Naive thymus-derived CD8-positive, alpha-beta T cell (primary cell): ENCODE measurements at regions not wholly inside any gene's neighbourhood (a gene's known extent, or its start where the extent isn't known, plus 50 kb on each side); places are given as distances from the start of the nearest gene placed in this dataset.
"Not testable (repeated sequence)": the region's sequence is repeated elsewhere in the genome, so short reads cannot be mapped to it uniquely, and the experiment has no call there.

ENCODE experiments used
- ATAC-seq, 2 donors: fragments of 150-1000 bp; cut with Tn5 transposase in 1 of 2; sonication (Bioruptor Pico), chemical (Tn5 transposase) in 1 of 2; 1 replicate in 1 of 2; 2 replicates in 1 of 2; pipeline ENCODE4 v1.10.0; 2021; ENCODE audit warnings: mild to moderate bottlenecking in 2 of 2, moderate library complexity in 2 of 2
- POLR2A ChIA-PET: fragments of 350-600 bp; sonication (Branson Sonifier 250); formaldehyde crosslinking; loops from one replicate; lab custom pipeline; 2021; ENCODE audit warnings: antibody characterized with exemption; lab: Charles Lee
- DNase-seq, 10 donors: peaks; one replicate each; pipeline versions ENCODE4 v3.0.0 to v3.0.0-alpha.2; 2020 to 2022
- H3K27ac Mint-ChIP-seq, 10 donors: one replicate each; pipeline ENCODE4 v1.8.0; 2020 to 2022; ENCODE audit warnings: mild to moderate bottlenecking in 10 of 10, mixed read lengths in 10 of 10, moderate library complexity in 4 of 10, inconsistent platforms in 1 of 10
- H3K27me3 Mint-ChIP-seq, 5 donors: one replicate each; pipeline ENCODE4 v1.8.0; 2021 to 2022; ENCODE audit warnings: mixed read lengths in 5 of 5
- H3K36me3 Mint-ChIP-seq, 3 donors: one replicate each; pipeline ENCODE4 v1.8.0; 2020 to 2022; ENCODE audit warnings: mixed read lengths in 3 of 3, mild to moderate bottlenecking in 2 of 3, inconsistent platforms in 1 of 3
- H3K4me1 Mint-ChIP-seq, 4 donors: one replicate each; pipeline ENCODE4 v1.8.0; 2021 to 2022; ENCODE audit warnings: mixed read lengths in 4 of 4
- H3K4me3 Mint-ChIP-seq, 10 donors: one replicate each; pipeline ENCODE4 v1.8.0; 2020 to 2022; ENCODE audit warnings: mild to moderate bottlenecking in 10 of 10, mixed read lengths in 10 of 10, moderate library complexity in 6 of 10, inconsistent platforms in 1 of 10
- H3K9me3 Mint-ChIP-seq, 9 donors: one replicate each; pipeline ENCODE4 v1.8.0; 2020 to 2022; ENCODE audit warnings: mixed read lengths in 9 of 9, mild to moderate bottlenecking in 3 of 9, inconsistent platforms in 1 of 9, moderate library complexity in 1 of 9

DNA sequence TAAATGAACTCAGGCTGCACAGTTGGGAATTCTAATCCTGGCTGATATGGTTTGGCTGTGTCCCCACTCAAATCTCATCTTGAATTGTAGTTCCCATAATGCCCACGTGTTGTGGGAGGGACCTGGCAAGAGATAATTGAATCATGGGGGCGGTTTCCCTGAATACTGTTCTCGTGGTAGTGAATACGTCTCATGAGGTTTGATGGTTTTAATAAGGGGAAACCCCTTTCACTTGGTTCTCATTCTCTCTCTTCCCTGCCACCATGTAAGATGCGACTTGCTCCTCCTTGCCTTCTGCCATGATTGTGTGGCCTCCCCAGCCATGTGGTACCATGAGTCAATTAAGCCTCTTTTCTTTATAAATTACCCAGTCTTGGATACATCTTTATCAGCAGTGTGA, 143.8 kb downstream of the PCSK1 start:
- POLR2A ChIA-PET, DNase-seq, H3K27ac Mint-ChIP-seq, H3K9me3 Mint-ChIP-seq, H3K4me1 Mint-ChIP-seq, H3K4me3 Mint-ChIP-seq, ATAC-seq, H3K36me3 Mint-ChIP-seq: not testable (repeated sequence)
- H3K27me3 Mint-ChIP-seq: peaks cover 5 to 44% (median 7%) of the 10 kb centered on the region in 5 donors

GRCh38 chr5:96288845-96289185, 144.2 kb downstream of the PCSK1 start:
- DNase-seq (no peak), ATAC-seq (no peak)
- H3K36me3 Mint-ChIP-seq: no peaks in the 10 kb centered on the region
- POLR2A ChIA-PET: no interaction called here
- H3K4me3 Mint-ChIP-seq: no peak overlapping the region
- no peaks in the 10 kb centered on the region for H3K4me1 Mint-ChIP-seq
- peaks cover 0 to 8% (median 0%) of the 10 kb centered on the region in 9 donors for H3K9me3 Mint-ChIP-seq
- peaks cover 5 to 49% (median 10%) of the 10 kb centered on the region in 5 donors for H3K27me3 Mint-ChIP-seq
- no peak overlapping the region for H3K27ac Mint-ChIP-seq

DNA sequence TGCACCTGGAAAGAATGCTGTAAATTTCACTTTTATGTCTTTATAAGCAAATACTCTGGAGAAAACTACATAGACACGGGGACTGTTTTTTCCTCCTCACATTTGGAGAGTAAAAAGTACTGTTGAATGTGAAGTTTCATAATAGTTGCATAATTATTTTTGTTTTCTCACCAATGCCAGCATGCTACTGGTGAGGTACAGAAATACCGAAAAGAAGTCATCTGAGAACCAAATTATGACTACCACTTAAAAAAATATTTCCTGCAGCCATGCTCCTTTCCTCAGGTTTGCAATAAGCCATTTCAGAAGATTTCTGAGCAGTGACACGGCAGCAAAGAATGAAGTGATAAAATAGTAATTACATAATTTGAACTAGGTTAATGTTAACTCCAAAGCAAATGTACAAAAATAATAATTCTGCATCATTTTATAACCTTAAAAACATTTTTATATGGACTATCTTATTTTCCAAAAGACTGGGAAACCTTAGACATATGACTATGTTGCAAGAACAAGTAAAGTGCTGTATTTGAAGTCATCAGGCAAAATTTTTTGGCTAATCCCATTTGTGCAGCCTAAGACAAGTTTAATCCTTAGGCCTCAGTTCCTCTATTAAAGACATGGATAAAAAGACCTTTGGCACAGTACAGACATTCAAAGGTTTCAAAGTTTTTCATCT, 144.7 kb downstream of the PCSK1 start:
- Mint-ChIP-seq H3K27ac (no peak overlapping the region), H3K4me1 (no peaks in the 10 kb centered on the region), H3K4me3 (no peak overlapping the region), H3K27me3 (peaks cover 5 to 51% (median 12%) of the 10 kb centered on the region in 5 donors), H3K36me3 (no peaks in the 10 kb centered on the region), H3K9me3 (peaks cover 0 to 8% (median 0%) of the 10 kb centered on the region in 9 donors)
- no peak for ATAC-seq
- no peak for DNase-seq
- POLR2A ChIA-PET: no interaction called here

GRCh38 chr5:96287136-96287535, 145.9 kb downstream of the PCSK1 start:
- H3K9me3 Mint-ChIP-seq: peaks cover 0 to 8% (median 0%) of the 10 kb centered on the region in 9 donors
- DNase-seq (no peak), ATAC-seq (no peak)
- H3K36me3 Mint-ChIP-seq: no peaks in the 10 kb centered on the region
- peaks cover 2 to 39% (median 12%) of the 10 kb centered on the region in 5 donors for H3K27me3 Mint-ChIP-seq
- H3K4me1 Mint-ChIP-seq: no peaks in the 10 kb centered on the region
- POLR2A ChIA-PET: no interaction called here
- no peak overlapping the region for H3K27ac Mint-ChIP-seq
- no peak overlapping the region for H3K4me3 Mint-ChIP-seq

GRCh38 chr5:96285823-96286222, 147.2 kb downstream of the PCSK1 start:
- Mint-ChIP-seq H3K27me3 (peaks cover 2 to 37% (median 9%) of the 10 kb centered on the region in 5 donors), H3K4me1 (no peaks in the 10 kb centered on the region), H3K9me3 (peaks cover 0 to 4% (median 0%) of the 10 kb centered on the region in 9 donors), H3K4me3 (no peak overlapping the region), H3K36me3 (no peaks in the 10 kb centered on the region), H3K27ac (no peak overlapping the region)
- ATAC-seq (no peak), DNase-seq (no peak)
- POLR2A ChIA-PET: no interaction called here

GRCh38 chr5:96284727-96285389, 148.2 kb downstream of the PCSK1 start:
- no peaks in the 10 kb centered on the region for H3K36me3 Mint-ChIP-seq
- H3K9me3 Mint-ChIP-seq: peaks cover 0 to 4% (median 0%) of the 10 kb centered on the region in 9 donors
- DNase-seq (no peak), ATAC-seq (no peak)
- no peak overlapping the region for H3K4me3 Mint-ChIP-seq
- H3K4me1 Mint-ChIP-seq: no peaks in the 10 kb centered on the region
- no peak overlapping the region for H3K27ac Mint-ChIP-seq
- peaks cover 2 to 36% (median 9%) of the 10 kb centered on the region in 5 donors for H3K27me3 Mint-ChIP-seq
- POLR2A ChIA-PET: no interaction called here

DNA sequence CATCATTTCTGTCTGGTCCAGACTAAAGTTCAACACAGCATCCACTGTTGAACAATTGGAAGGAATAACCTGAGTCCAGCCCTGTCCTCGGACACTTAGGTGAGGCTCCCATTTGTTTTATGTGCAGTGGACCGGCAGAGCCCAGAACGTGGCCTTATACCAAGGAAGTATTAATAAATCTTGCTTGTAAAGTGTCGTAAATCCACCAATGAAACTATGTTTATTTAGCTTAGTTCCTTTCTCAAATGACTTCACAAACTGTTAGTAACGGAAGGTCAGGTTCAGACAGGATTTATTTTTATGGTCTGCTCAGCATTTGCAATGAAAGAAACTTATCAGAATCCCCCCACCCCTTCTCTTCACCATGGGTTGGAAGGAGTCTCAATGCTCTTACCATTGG, 149.5 kb downstream of the PCSK1 start:
- no peak overlapping the region for H3K27ac Mint-ChIP-seq
- H3K27me3 Mint-ChIP-seq: peaks cover 2 to 36% (median 9%) of the 10 kb centered on the region in 5 donors
- no peak for DNase-seq
- H3K4me3 Mint-ChIP-seq: no peak overlapping the region
- no peaks in the 10 kb centered on the region for H3K9me3 Mint-ChIP-seq
- ATAC-seq: no peak
- H3K36me3 Mint-ChIP-seq: no peaks in the 10 kb centered on the region
- POLR2A ChIA-PET: no interaction called here
- H3K4me1 Mint-ChIP-seq: peaks cover 0 to 3% (median 0%) of the 10 kb centered on the region in 4 donors

- peaks cover 0 to 3% (median 0%) of the 10 kb centered on the region in 4 donors for H3K4me1 Mint-ChIP-seq
- ATAC-seq (no peak), DNase-seq (no peak)
- H3K4me3 Mint-ChIP-seq: no peak overlapping the region
- H3K27ac Mint-ChIP-seq: no peak overlapping the region
- peaks cover 4 to 45% (median 10%) of the 10 kb centered on the region in 5 donors for H3K27me3 Mint-ChIP-seq
- H3K36me3 Mint-ChIP-seq: peaks cover 0 to 1% (median 0%) of the 10 kb centered on the region in 3 donors
- H3K9me3 Mint-ChIP-seq: no peaks in the 10 kb centered on the region
- POLR2A ChIA-PET: no interaction called here
These were observed 151.0 kb downstream of the PCSK1 start for GRCh38 chr5:96282020-96282419.

DNA sequence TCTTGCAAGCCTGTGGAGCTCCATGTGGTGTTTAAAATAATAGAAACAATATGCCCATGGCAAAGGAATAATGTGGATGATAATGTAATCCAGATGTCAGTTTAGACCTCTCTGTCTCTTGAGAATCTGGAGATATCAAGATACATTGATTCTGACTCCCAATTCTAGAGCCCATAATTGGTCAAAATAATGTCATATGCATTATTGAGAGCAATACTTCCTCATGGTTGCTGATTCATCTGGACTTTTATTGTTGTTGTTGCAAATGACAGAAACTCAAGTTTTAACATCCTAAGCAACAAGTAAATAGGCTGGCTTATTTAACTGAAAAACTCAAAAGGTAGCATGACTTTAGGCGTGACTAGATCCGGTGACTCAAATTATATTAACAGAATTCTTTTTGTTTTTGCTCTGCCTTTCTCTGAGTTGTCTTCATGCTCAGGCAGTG, 152.1 kb downstream of the PCSK1 start:
- H3K27ac Mint-ChIP-seq: no peak overlapping the region
- DNase-seq (no peak), ATAC-seq (no peak)
- H3K9me3 Mint-ChIP-seq: no peaks in the 10 kb centered on the region
- H3K4me1 Mint-ChIP-seq: peaks cover 0 to 3% (median 0%) of the 10 kb centered on the region in 4 donors
- POLR2A ChIA-PET: no interaction called here
- H3K4me3 Mint-ChIP-seq: no peak overlapping the region
- peaks cover 0 to 1% (median 0%) of the 10 kb centered on the region in 3 donors for H3K36me3 Mint-ChIP-seq
- peaks cover 4 to 42% (median 10%) of the 10 kb centered on the region in 5 donors for H3K27me3 Mint-ChIP-seq

DNA sequence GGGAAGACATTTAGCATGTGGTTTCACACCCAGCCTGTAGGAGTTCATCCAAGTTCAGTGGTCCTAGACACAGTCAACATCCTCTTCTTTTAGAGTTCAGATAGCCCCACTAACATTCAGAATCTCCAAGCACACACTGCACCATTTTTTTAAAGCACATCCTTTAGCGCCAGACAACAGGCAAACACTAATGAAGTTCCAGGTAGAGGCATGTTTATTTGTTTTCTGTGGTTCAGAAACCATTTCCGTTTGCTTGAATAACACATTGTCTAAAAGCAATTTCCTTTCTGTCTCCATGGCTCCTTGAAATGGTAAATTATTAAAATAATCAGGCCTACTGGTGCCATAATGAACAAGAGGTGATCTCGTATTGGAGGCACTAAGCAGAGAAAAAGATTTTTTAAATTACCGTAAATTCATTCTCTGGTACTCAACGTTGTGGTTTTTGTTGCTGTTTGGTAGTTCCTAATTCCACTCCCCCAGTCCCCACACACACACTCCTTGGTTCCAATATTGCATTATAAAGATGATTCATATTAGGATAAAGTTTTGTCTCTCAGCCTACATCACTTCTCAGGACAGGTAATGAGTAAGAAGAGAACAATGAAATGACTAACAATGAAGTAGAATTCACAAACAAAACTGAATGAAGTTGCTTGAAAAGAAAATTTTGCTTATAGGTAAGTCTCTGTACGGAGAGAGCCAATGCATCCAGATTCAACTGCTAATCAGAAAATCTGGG, 153.1 kb downstream of the PCSK1 start:
- no peak overlapping the region for H3K4me3 Mint-ChIP-seq
- peaks cover 0 to 1% (median 0%) of the 10 kb centered on the region in 3 donors for H3K36me3 Mint-ChIP-seq
- ATAC-seq (no peak), DNase-seq (no peak)
- H3K27me3 Mint-ChIP-seq: peaks cover 4 to 33% (median 10%) of the 10 kb centered on the region in 5 donors
- no peak overlapping the region for H3K27ac Mint-ChIP-seq
- POLR2A ChIA-PET: no interaction called here
- H3K4me1 Mint-ChIP-seq: peaks cover 0 to 3% (median 0%) of the 10 kb centered on the region in 4 donors
- H3K9me3 Mint-ChIP-seq: no peaks in the 10 kb centered on the region

DNA sequence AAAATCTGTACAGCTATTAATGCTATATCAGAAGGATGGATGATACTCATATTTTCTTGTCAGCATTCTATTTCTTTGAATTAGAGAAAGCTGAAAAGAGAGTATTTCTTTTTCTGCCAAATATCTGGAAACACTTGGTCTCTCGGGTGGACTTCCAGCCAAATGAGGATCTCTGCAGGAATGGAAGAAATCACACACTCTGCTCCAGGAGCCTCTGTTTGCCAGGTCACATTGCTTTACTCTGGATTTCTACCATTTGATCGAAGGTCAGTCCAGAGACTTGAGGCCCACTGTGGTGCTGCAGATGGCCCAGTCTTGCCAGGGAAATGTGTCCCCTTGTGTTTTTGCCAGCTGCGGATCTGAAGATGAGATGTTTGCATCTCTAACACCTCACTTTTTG, 154.1 kb downstream of the PCSK1 start:
- Mint-ChIP-seq H3K27me3 (peaks cover 2 to 25% (median 10%) of the 10 kb centered on the region in 5 donors), H3K36me3 (peaks cover 0 to 1% (median 0%) of the 10 kb centered on the region in 3 donors), H3K4me3 (no peak overlapping the region), H3K9me3 (no peaks in the 10 kb centered on the region), H3K27ac (no peak overlapping the region), H3K4me1 (peaks cover 0 to 3% (median 0%) of the 10 kb centered on the region in 4 donors)
- DNase-seq (no peak), ATAC-seq (no peak)
- POLR2A ChIA-PET: no interaction called here

- ATAC-seq (no peak), DNase-seq (no peak)
- Mint-ChIP-seq H3K27ac (no peak overlapping the region), H3K4me1 (peaks cover 0 to 3% (median 0%) of the 10 kb centered on the region in 4 donors), H3K36me3 (peaks cover 0 to 4% (median 1%) of the 10 kb centered on the region in 3 donors), H3K9me3 (peaks cover 0 to 10% (median 5%) of the 10 kb centered on the region in 9 donors), H3K27me3 (peaks cover 0 to 8% (median 1%) of the 10 kb centered on the region in 5 donors), H3K4me3 (no peak overlapping the region)
- POLR2A ChIA-PET: no interaction called here
These were observed 158.0 kb downstream of the PCSK1 start for GRCh38 chr5:96275051-96275450.

DNA sequence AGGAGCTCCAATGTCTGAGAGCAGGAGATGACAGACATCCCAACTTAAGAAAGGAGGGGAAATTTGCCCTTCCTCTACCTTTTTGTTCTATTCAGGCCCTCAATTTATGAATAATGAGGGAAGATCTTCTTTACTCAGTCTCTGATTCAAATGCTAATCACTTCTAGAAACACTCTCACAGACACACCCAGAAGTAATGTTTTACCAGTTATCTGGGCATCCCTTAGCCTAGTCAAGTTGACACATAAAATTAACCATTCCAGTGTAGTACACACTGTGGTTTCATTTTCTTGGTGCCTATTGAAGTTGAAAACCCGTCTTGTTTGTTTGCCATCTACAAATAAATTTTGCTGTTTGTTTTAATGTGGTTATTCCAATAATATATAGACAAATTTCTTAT, 167.6 kb downstream of the PCSK1 start:
- POLR2A ChIA-PET: no interaction called here
- no peak for ATAC-seq
- H3K36me3 Mint-ChIP-seq: peaks cover 4 to 24% (median 8%) of the 10 kb centered on the region in 3 donors
- no peak overlapping the region for H3K27ac Mint-ChIP-seq
- H3K9me3 Mint-ChIP-seq: peaks cover 13 to 43% (median 34%) of the 10 kb centered on the region in 9 donors
- H3K4me3 Mint-ChIP-seq: no peak overlapping the region
- H3K4me1 Mint-ChIP-seq: no peaks in the 10 kb centered on the region
- H3K27me3 Mint-ChIP-seq: peaks cover 6 to 38% (median 9%) of the 10 kb centered on the region in 5 donors
- no peak for DNase-seq
